Kidney (tissue), 13 donors: ENCODE measurements at regions not wholly inside any gene's neighbourhood (a gene's known extent, or its start where the extent isn't known, plus 50 kb on each side); places are given as distances from the start of the nearest gene placed in this dataset.

Experiments used
- DNase-seq, 5 donors: peaks; one replicate each; pipeline ENCODE4 v3.0.0-alpha.2; 2013 to 2020
- FAIRE-seq: peaks from 2 replicates; lab custom pipeline; 2012; peaks lifted over from hg19 to GRCh38; lab: Jason Lieb, UNC
- H3K27ac ChIP-seq, 2 donors: one replicate each; pipeline ENCODE4 v1.7.0; 2013; ENCODE audit warnings: low read depth in 2 of 2, low read length in 2 of 2, inconsistent platforms in 1 of 2
- H3K27me3 ChIP-seq: one replicate; pipeline ENCODE4 v1.7.1; 2013; ENCODE audit warnings: low read length, inconsistent platforms; ENCODE audit not compliant: control insufficient read depth, insufficient read depth
- H3K36me3 ChIP-seq, 3 donors: one replicate each; pipeline versions ENCODE4 v1.7.0 to v1.7.1; 2013; ENCODE audit warnings: low read length in 3 of 3, control low read depth in 1 of 3, inconsistent platforms in 1 of 3; ENCODE audit not compliant: insufficient read depth in 3 of 3, control insufficient read depth in 2 of 3
- H3K4me1 ChIP-seq, 3 donors: one replicate each; pipeline versions ENCODE4 v1.7.0 to v1.7.1; 2013; ENCODE audit warnings: low read length in 3 of 3, inconsistent platforms in 1 of 3, low read depth in 1 of 3; ENCODE audit not compliant: control insufficient read depth in 2 of 3, insufficient read depth in 2 of 3
- H3K4me3 ChIP-seq, 3 donors: one replicate each; pipeline versions ENCODE4 v1.7.0 to v1.8.1; 2013; ENCODE audit warnings: low read length in 3 of 3, control low read depth in 1 of 3, inconsistent platforms in 1 of 3
- H3K9ac ChIP-seq, 3 donors: one replicate each; pipeline versions ENCODE4 v1.7.0 to v1.7.1; 2013; ENCODE audit warnings: low read length in 3 of 3, control low read depth in 1 of 3, inconsistent platforms in 1 of 3
- H3K9me3 ChIP-seq, 3 donors: one replicate each; pipeline versions ENCODE4 v1.7.0 to v1.7.1; 2013; ENCODE audit warnings: low read length in 3 of 3, control low read depth in 1 of 3, inconsistent platforms in 1 of 3; ENCODE audit not compliant: control insufficient read depth in 2 of 3, insufficient read depth in 1 of 3
- intact Hi-C: fragments of 100-400 bp; cut with DNase I; formaldehyde crosslinking; loops from one replicate; pipeline ENCODE4 v1.11.1; 2022
- TF ChIP-seq, protein P1 (sequence below): IDR thresholded peaks from 3 replicates; pipeline ENCODE4 v1.5.1; 2012; ENCODE audit warnings: mild to moderate bottlenecking, moderate library complexity, borderline replicate concordance; ENCODE audit not compliant: insufficient read depth; ENCODE audit errors: extremely low read depth
- donor health status: control.
- donor health status: control.
- donor health status: control.
- donor health status: control.
- donor health status: control.
- donor health status: DM: yes; HTN: yes; CAD: no.
- donor health status: Normal renal cell carcinoma (clear cell type).

GRCh38 chr15:57865294-57865693, 158.8 kb downstream of the POLR2M start:
- FAIRE-seq (no peak), DNase-seq (no peak)
- Histone ChIP-seq H3K4me3 (no peak overlapping the region), H3K9ac (no peak overlapping the region), H3K27me3 (no peaks in the 10 kb centered on the region), H3K27ac (no peak overlapping the region), H3K36me3 (no peaks in the 10 kb centered on the region), H3K9me3 (no peaks in the 10 kb centered on the region), H3K4me1 (no peaks in the 10 kb centered on the region)
- TF ChIP-seq, protein P1, sequence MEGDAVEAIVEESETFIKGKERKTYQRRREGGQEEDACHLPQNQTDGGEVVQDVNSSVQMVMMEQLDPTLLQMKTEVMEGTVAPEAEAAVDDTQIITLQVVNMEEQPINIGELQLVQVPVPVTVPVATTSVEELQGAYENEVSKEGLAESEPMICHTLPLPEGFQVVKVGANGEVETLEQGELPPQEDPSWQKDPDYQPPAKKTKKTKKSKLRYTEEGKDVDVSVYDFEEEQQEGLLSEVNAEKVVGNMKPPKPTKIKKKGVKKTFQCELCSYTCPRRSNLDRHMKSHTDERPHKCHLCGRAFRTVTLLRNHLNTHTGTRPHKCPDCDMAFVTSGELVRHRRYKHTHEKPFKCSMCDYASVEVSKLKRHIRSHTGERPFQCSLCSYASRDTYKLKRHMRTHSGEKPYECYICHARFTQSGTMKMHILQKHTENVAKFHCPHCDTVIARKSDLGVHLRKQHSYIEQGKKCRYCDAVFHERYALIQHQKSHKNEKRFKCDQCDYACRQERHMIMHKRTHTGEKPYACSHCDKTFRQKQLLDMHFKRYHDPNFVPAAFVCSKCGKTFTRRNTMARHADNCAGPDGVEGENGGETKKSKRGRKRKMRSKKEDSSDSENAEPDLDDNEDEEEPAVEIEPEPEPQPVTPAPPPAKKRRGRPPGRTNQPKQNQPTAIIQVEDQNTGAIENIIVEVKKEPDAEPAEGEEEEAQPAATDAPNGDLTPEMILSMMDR, result peak; percentile 6
- intact Hi-C loops, result loop anchor here (10.0 kb wide), 1 partner anchor 200 kb away; the partner anchor contains the start of gene ALDH1A2

DNA sequence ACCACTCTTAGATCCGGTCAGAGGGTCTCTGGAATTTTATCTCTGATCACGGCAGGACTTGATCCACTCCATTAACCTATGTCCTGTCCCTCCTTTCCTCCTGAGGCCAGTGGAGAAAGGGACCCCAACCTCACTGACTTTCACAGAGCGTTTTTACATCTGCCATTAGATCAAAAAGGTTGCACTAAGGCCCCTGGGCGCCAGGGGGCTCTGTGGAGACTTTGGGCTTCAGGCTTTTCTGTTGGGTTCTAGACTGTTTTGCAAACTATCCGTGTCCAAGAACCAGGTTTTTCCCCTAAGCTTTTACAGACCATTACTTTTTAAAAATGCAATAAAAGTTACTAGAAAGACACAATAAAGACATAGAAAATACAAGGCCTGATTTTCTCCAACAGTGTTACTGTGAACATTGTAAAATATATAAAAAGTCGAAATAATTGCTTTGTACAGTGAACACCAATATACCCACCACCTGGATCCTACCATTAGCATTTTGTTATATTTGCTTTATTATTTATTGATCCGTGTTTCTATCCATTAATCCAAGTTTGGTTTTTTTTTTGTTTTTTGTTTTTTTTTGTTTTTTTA, 159.7 kb downstream of the POLR2M start:
- H3K9me3 ChIP-seq, result no peaks in the 10 kb centered on the region
- no peak overlapping the region for H3K27ac ChIP-seq
- TF ChIP-seq, protein P1, result peak; percentile 58
- H3K4me1 ChIP-seq, result no peaks in the 10 kb centered on the region
- FAIRE-seq (peak; percentile 35), DNase-seq (peak in 4 of 5 donors; percentile 29 to 79 (median 62))
- no peak overlapping the region for H3K4me3 ChIP-seq
- no peak overlapping the region for H3K9ac ChIP-seq
- intact Hi-C loops, result loop anchor here (10.0 kb wide), 1 partner anchor 199 kb away; the partner anchor contains the start of gene ALDH1A2
- H3K36me3 ChIP-seq, result no peaks in the 10 kb centered on the region
- no peaks in the 10 kb centered on the region for H3K27me3 ChIP-seq

- DNase-seq (no peak), FAIRE-seq (no peak)
- Histone ChIP-seq H3K27me3 (no peaks in the 10 kb centered on the region), H3K27ac (no peak overlapping the region), H3K9ac (no peak overlapping the region), H3K4me3 (no peak overlapping the region), H3K4me1 (no peaks in the 10 kb centered on the region), H3K9me3 (no peaks in the 10 kb centered on the region), H3K36me3 (no peaks in the 10 kb centered on the region)
- intact Hi-C loops, result loop anchor here (10.0 kb wide), 1 partner anchor 197 kb away; the partner anchor contains the start of gene ALDH1A2
- TF ChIP-seq, protein P1, result no peak
Observed at GRCh38 chr15:57867970-57868798, 161.7 kb downstream of the POLR2M start.
